Spleen (tissue), 7 donors: ENCODE measurements at regions not wholly inside any gene's neighbourhood (a gene's known extent, or its start where the extent isn't known, plus 50 kb on each side); places are given as distances from the start of the nearest gene placed in this dataset.
"Not testable (repeated sequence)": the region's sequence is repeated elsewhere in the genome, so short reads cannot be mapped to it uniquely, and the experiment has no call there.

Experiments used
- POLR2A ChIP-seq, 3 donors: fragments of 450-650 bp; IDR thresholded peaks; one replicate each; pipeline ENCODE4 v1.5.1; 2017; ENCODE audit warnings: antibody characterized with exemption in 3 of 3, mild to moderate bottlenecking in 1 of 3
- TF ChIP-seq, protein P1 (sequence below), 11 experiments: fragments of 200-600 bp in 7 of 11; fragments of 450-650 bp in 4 of 11; sonication (generic) in 4 of 11; IDR thresholded peaks in 8 of 11; conservative IDR thresholded peaks in 3 of 11; 1 replicate in 7 of 11; 2 replicates in 4 of 11; pipeline versions ENCODE4 v1.4.0 to v1.8.0; 2016 to 2021; ENCODE audit warnings: antibody characterized with exemption in 11 of 11, inconsistent platforms in 4 of 11, mild to moderate bottlenecking in 1 of 11
- donor health status: DM: no; HTN: no; CAD: no; lungs with moderate emphysema.
- donor health status: DM: no; HTN: no; CAD: no.
- donor health status: DM: no; HTN: no; CAD: no.

DNA sequence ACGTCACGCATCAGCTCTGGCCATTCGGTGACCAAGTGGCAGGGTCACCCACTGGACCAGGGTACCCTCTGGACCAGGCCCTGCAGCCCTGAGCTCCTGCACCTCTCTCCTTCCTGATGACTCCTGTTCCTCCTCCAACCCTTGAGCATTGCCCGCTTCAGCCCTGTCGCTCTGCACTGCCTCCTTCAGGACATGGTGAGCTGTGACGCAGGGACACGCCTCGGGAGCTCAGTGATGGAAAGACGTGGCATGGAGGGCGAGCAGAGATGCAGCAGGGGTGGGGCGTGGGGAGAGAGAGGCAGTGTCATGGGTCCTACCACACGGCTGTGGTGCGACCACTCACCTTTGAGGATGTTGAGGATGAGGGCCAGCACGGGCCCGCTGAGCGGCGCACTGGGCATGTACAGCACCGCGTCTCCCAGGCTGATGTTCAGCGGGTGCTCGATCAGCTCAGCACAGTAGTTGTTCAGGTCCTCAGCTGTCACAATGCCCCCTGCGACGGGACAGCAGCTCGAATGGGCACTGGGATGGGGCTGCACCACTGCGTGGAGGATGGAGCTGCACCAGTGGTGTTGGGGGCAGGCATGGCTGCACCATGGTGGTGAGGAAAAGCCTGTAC lies 922.7 kb downstream of the TUBA3C start:
- TF ChIP-seq, protein P1, sequence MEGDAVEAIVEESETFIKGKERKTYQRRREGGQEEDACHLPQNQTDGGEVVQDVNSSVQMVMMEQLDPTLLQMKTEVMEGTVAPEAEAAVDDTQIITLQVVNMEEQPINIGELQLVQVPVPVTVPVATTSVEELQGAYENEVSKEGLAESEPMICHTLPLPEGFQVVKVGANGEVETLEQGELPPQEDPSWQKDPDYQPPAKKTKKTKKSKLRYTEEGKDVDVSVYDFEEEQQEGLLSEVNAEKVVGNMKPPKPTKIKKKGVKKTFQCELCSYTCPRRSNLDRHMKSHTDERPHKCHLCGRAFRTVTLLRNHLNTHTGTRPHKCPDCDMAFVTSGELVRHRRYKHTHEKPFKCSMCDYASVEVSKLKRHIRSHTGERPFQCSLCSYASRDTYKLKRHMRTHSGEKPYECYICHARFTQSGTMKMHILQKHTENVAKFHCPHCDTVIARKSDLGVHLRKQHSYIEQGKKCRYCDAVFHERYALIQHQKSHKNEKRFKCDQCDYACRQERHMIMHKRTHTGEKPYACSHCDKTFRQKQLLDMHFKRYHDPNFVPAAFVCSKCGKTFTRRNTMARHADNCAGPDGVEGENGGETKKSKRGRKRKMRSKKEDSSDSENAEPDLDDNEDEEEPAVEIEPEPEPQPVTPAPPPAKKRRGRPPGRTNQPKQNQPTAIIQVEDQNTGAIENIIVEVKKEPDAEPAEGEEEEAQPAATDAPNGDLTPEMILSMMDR (IDR thresholded peaks at IDR 0.05 in 8 of 11, conservative IDR thresholded peaks at IDR 0.05 in 3 of 11) = not testable (repeated sequence)
- not testable (repeated sequence) for TF ChIP-seq POLR2A (IDR thresholded peaks at IDR 0.05)
